KG1 (cell line): ENCODE measurements at regions not wholly inside any gene's neighbourhood (a gene's known extent, or its start where the extent isn't known, plus 50 kb on each side); places are given as distances from the start of the nearest gene placed in this dataset.
"Not testable (repeated sequence)": the region's sequence is repeated elsewhere in the genome, so short reads cannot be mapped to it uniquely, and the experiment has no call there.

ENCODE experiments used
- DNase-seq: peaks from one replicate; lab custom pipeline; 2025; lab: John Stamatoyannopoulos, UW

GRCh38 chr15:93820566-93820965 lies 410.8 kb upstream of the MCTP2 start:
- no peak for DNase-seq

GRCh38 chr15:93819826-93820225 lies 411.5 kb upstream of the MCTP2 start:
- no peak for DNase-seq

- DNase-seq, result no peak
Observed at GRCh38 chr15:93816815-93817214, 414.5 kb upstream of the MCTP2 start.

- DNase-seq, result no peak
Observed at GRCh38 chr15:93811305-93811704, 420.1 kb upstream of the MCTP2 start.

GRCh38 chr15:93809516-93809915 lies 421.8 kb upstream of the MCTP2 start:
- DNase-seq, result no peak

- no peak for DNase-seq
Observed at GRCh38 chr15:93803421-93804152, 427.8 kb upstream of the MCTP2 start.

- no peak for DNase-seq
Observed at GRCh38 chr15:93801206-93801605, 430.2 kb upstream of the MCTP2 start.

GRCh38 chr15:93800805-93801204 lies 430.6 kb upstream of the MCTP2 start:
- no peak for DNase-seq

GRCh38 chr15:93789441-93789840 lies 441.9 kb upstream of the MCTP2 start:
- no peak for DNase-seq

GRCh38 chr15:93780073-93780472 lies 451.3 kb upstream of the MCTP2 start:
- no peak for DNase-seq

GRCh38 chr15:93779341-93779740 lies 452.0 kb upstream of the MCTP2 start:
- no peak for DNase-seq

GRCh38 chr15:93771196-93772030 lies 459.9 kb upstream of the MCTP2 start:
- no peak for DNase-seq

- DNase-seq, result no peak
Observed at GRCh38 chr15:93770788-93771187, 460.6 kb upstream of the MCTP2 start.

GRCh38 chr15:93762036-93762435 lies 469.3 kb upstream of the MCTP2 start:
- DNase-seq, result no peak

- no peak for DNase-seq
Observed at GRCh38 chr15:93759629-93760028, 471.7 kb upstream of the MCTP2 start.

GRCh38 chr15:93758824-93759223 lies 472.5 kb upstream of the MCTP2 start:
- no peak for DNase-seq

GRCh38 chr15:93748710-93749109 lies 482.7 kb upstream of the MCTP2 start:
- DNase-seq, result no peak

GRCh38 chr15:93734976-93735375 lies 496.4 kb upstream of the MCTP2 start:
- DNase-seq, result not testable (repeated sequence)

GRCh38 chr15:93730724-93731123 lies 500.6 kb upstream of the MCTP2 start:
- no peak for DNase-seq

GRCh38 chr15:93722165-93722564 lies 509.2 kb upstream of the MCTP2 start:
- no peak for DNase-seq

GRCh38 chr15:93720607-93721006 lies 510.8 kb upstream of the MCTP2 start:
- no peak for DNase-seq

GRCh38 chr15:93719921-93720351 lies 511.4 kb upstream of the MCTP2 start:
- DNase-seq, result no peak

- DNase-seq, result no peak
Observed at GRCh38 chr15:93716615-93717231, 514.6 kb upstream of the MCTP2 start.
